ENCODE measurements at regions not wholly inside any gene's neighbourhood (a gene's known extent, or its start where the extent isn't known, plus 50 kb on each side); places are given as distances from the start of the nearest gene placed in this dataset.

GRCh38 chr10:32207544-32207943 lies 139.4 kb downstream of the EPC1 start:
- peak; percentile 72 for DNase-seq (ENCODE audit: low spot score)
- H4K20me1 ChIP-seq (ENCODE audit: insufficient read depth, poor library complexity, severe bottlenecking): no peaks in the 10 kb centered on the region
- H3K9me2 ChIP-seq (replicated peaks; ENCODE audit: insufficient read depth): no peaks in the 10 kb centered on the region
- H3K36me3 ChIP-seq (replicated peaks; ENCODE audit: insufficient read depth, low read depth): no peaks in the 10 kb centered on the region
- no peak overlapping the region for H3K4me3 ChIP-seq
- H3K9me3 ChIP-seq (ENCODE audit: low read depth): no peaks in the 10 kb centered on the region
- H3K4me2 ChIP-seq: no peak overlapping the region
- no peaks in the 10 kb centered on the region for H3K4me1 ChIP-seq (ENCODE audit: insufficient read depth)
- H3K27me3 ChIP-seq: no peaks in the 10 kb centered on the region
- H2AFZ ChIP-seq: no peak overlapping the region
- no peaks in the 10 kb centered on the region for H3K79me2 ChIP-seq
- WGBS (ENCODE audit: low lambda C conversion rate, missing lambda C conversion rate): 50% methylated on average over 2 of the region's 2 CpGs
- no peak overlapping the region for H3K27ac ChIP-seq
- TF ChIP-seq EZH2 (IDR thresholded peaks at IDR 0.05; ENCODE audit: borderline replicate concordance) (no peak), CTCF (IDR thresholded peaks at IDR 0.05; ENCODE audit: poor library complexity) (peak; percentile 59), EZH2phosphoT487 (IDR thresholded peaks at IDR 0.05; ENCODE audit: low read depth, severe bottlenecking, unreplicated experiment) (no peak)

GRCh38 chr10:32205670-32206069 lies 141.3 kb downstream of the EPC1 start:
- Histone ChIP-seq H3K9me2 (replicated peaks; ENCODE audit: insufficient read depth) (no peaks in the 10 kb centered on the region), H3K4me3 (no peak overlapping the region), H3K36me3 (replicated peaks; ENCODE audit: insufficient read depth, low read depth) (no peaks in the 10 kb centered on the region), H3K27me3 (no peaks in the 10 kb centered on the region), H3K79me2 (no peaks in the 10 kb centered on the region), H3K4me2 (no peak overlapping the region), H3K9me3 (ENCODE audit: low read depth) (no peaks in the 10 kb centered on the region), H2AFZ (no peak overlapping the region), H3K4me1 (ENCODE audit: insufficient read depth) (no peaks in the 10 kb centered on the region), H3K27ac (no peak overlapping the region), H4K20me1 (ENCODE audit: insufficient read depth, poor library complexity, severe bottlenecking) (no peaks in the 10 kb centered on the region)
- no peak for DNase-seq (ENCODE audit: low spot score)
- TF ChIP-seq EZH2 (IDR thresholded peaks at IDR 0.05; ENCODE audit: borderline replicate concordance) (no peak), EZH2phosphoT487 (IDR thresholded peaks at IDR 0.05; ENCODE audit: low read depth, severe bottlenecking, unreplicated experiment) (no peak), CTCF (IDR thresholded peaks at IDR 0.05; ENCODE audit: poor library complexity) (no peak)
- WGBS (ENCODE audit: low lambda C conversion rate, missing lambda C conversion rate): 50% methylated on average over 1 of the region's 1 CpG

GRCh38 chr10:32204606-32205005 lies 142.4 kb downstream of the EPC1 start:
- Histone ChIP-seq H3K4me3 (no peak overlapping the region), H4K20me1 (ENCODE audit: insufficient read depth, poor library complexity, severe bottlenecking) (no peaks in the 10 kb centered on the region), H3K36me3 (replicated peaks; ENCODE audit: insufficient read depth, low read depth) (no peaks in the 10 kb centered on the region), H3K27me3 (no peaks in the 10 kb centered on the region), H3K4me2 (no peak overlapping the region), H3K9me3 (ENCODE audit: low read depth) (no peaks in the 10 kb centered on the region), H3K9me2 (replicated peaks; ENCODE audit: insufficient read depth) (no peaks in the 10 kb centered on the region), H3K27ac (no peak overlapping the region), H3K4me1 (ENCODE audit: insufficient read depth) (no peaks in the 10 kb centered on the region), H2AFZ (no peak overlapping the region), H3K79me2 (no peaks in the 10 kb centered on the region)
- no peak for TF ChIP-seq EZH2 (IDR thresholded peaks at IDR 0.05; ENCODE audit: borderline replicate concordance)
- TF ChIP-seq CTCF (IDR thresholded peaks at IDR 0.05; ENCODE audit: poor library complexity): no peak
- TF ChIP-seq EZH2phosphoT487 (IDR thresholded peaks at IDR 0.05; ENCODE audit: low read depth, severe bottlenecking, unreplicated experiment): no peak
- DNase-seq (ENCODE audit: low spot score): no peak
- WGBS (ENCODE audit: low lambda C conversion rate, missing lambda C conversion rate): 69% methylated on average over 2 of the region's 2 CpGs
